ENCODE measurements at regions not wholly inside any gene's neighbourhood (a gene's known extent, or its start where the extent isn't known, plus 50 kb on each side); places are given as distances from the start of the nearest gene placed in this dataset.

DNA sequence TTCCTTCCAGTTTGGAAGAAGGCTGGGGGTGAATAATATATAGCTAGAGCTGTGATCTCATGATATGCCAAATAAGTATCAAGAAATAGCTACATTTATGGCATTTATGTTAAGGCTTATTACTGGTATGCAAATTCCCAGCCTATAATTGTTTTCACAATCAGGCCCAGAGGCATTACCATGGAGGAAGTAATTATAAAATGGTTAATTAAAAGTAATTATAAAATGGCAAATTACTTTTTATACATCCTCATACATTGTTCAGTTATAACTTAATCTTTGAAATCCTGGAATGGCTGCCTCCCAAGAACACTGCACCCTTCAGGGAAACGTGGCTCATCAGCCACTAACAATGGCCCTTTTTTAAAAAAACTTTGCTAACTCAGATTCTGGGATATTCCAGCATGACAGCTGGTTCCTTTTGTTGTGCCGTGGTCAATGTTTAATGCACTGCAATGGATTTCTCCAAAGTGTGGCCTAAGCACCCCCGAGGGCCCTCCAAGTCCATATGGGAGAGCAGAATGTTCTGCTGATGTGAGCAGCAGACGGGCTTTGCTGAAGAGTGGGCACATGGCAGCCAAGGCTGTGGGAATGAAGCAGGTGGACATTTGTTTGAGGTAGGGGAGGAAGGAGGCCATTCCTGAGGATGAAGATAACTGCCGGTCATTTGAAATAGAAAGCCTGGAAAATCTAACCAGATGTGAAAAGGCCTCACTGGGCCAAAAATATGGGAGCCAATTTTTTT is 483.5 kb upstream of the GCFC2 start:
- RAD21 ChIA-PET (ENCODE audit: low non-redundant PET in 1 of 2, low total read pairs in 2 of 2, uncharacterized antibody in 2 of 2, unreplicated experiment in 2 of 2) = no interaction called here
- no peaks in the 10 kb centered on the region for H3K4me1 ChIP-seq (ENCODE audit: control insufficient read depth in 1 of 2, insufficient read depth in 2 of 2, low read length in 2 of 2)
- no peak overlapping the region for H3K27ac ChIP-seq (ENCODE audit: low read depth, low read length)
- no peak overlapping the region for H3K9ac ChIP-seq (ENCODE audit: low read length)
- H2AFZ ChIP-seq (ENCODE audit: low read depth, low read length, poor library complexity, severe bottlenecking) = no peak overlapping the region
- BruUV-seq (replicated peaks) = no TSS peak
- POLR2A ChIA-PET = no interaction called here
- DNase-seq (ENCODE audit: low read depth, low spot score) (no peak), ATAC-seq (no peak)
- TF ChIP-seq REST (IDR thresholded peaks at IDR 0.05; ENCODE audit: low read depth) (no peak), YY1 (IDR thresholded peaks at IDR 0.05; ENCODE audit: extremely low read depth, insufficient replicate concordance, low read depth, low read length) (no peak), CTCF (IDR thresholded peaks at IDR 0.05 in 2 of 3, conservative IDR thresholded peaks at IDR 0.05 in 1 of 3; ENCODE audit: borderline replicate concordance in 1 of 3, insufficient read depth in 1 of 3, low read depth in 2 of 3, low read length in 2 of 3) (no peak), ZBTB33 (IDR thresholded peaks at IDR 0.05; ENCODE audit: extremely low read depth, insufficient replicate concordance, low read length) (no peak), ELF1 (IDR thresholded peaks at IDR 0.05; ENCODE audit: borderline replicate concordance, low read depth) (no peak)
- H4K20me1 ChIP-seq (ENCODE audit: insufficient read depth) = no peaks in the 10 kb centered on the region
- no peaks in the 10 kb centered on the region for H3K36me3 ChIP-seq (ENCODE audit: control insufficient read depth in 1 of 2, insufficient read depth in 2 of 2, low read length in 2 of 2)
- H3K9me2 ChIP-seq (ENCODE audit: insufficient read depth) = no peaks in the 10 kb centered on the region
- intact Hi-C loops (cut with micrococcal nuclease) = loop anchor here (10.0 kb wide), 1 partner anchor 401 kb away; no protein-coding TSS in a partner anchor
- H3K9me3 ChIP-seq (ENCODE audit: control insufficient read depth in 1 of 2, insufficient read depth in 1 of 2, low read depth in 1 of 2, low read length in 2 of 2) = peaks cover 0 to 11% of the 10 kb centered on the region in 2 experiments; a peak in 2 of 4 replicates
- CTCF ChIA-PET = no interaction called here
- H3K79me2 ChIP-seq (ENCODE audit: insufficient read depth, low read length) = no peaks in the 10 kb centered on the region
- H3K4me2 ChIP-seq (ENCODE audit: low read length) = no peak overlapping the region
- H3K27me3 ChIP-seq (ENCODE audit: insufficient read depth, low read length) = no peaks in the 10 kb centered on the region
- H3K4me3 ChIP-seq (replicated peaks in 1 of 2; ENCODE audit: low read depth in 1 of 2, low read length in 2 of 2) = no peak overlapping the region
